A172 (cell line): ENCODE measurements at regions not wholly inside any gene's neighbourhood (a gene's known extent, or its start where the extent isn't known, plus 50 kb on each side); places are given as distances from the start of the nearest gene placed in this dataset.

Experiments used
- DNase-seq: peaks from one replicate; pipeline ENCODE4 v3.0.0-alpha.2; 2015; ENCODE audit warnings: low spot score

DNA sequence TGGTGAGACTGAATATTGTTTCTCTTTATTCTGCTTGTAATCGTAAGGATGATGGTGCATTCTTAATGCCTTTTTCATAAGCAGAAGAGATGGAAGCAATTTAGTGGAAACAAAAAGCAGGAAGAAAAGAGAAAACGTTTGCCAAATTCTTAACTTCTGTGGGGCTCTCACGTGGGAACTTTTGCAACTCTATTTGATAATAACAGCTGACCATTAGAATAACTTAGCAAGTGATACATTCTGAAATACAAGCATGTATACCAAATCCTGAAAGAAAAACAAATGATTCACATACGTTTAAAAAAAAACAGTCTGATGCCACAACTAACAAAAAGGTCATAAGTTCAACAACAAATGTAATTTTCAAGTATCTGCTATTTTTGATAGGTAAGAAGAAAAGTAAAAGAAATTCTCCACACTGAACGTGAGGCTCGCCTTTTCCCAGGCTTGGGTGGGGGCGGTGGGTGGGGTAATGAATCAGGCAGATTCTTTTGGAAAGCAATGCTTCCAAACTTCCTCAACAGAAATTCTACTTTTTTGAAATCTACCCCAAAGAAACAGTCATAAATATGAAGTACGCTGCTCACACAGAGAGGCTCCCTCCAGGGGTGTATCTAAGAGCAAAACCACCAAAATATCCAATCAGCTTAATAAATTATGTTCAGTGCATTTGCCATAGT lies 446.2 kb upstream of the MGMT start:
- DNase-seq: no peak

DNA sequence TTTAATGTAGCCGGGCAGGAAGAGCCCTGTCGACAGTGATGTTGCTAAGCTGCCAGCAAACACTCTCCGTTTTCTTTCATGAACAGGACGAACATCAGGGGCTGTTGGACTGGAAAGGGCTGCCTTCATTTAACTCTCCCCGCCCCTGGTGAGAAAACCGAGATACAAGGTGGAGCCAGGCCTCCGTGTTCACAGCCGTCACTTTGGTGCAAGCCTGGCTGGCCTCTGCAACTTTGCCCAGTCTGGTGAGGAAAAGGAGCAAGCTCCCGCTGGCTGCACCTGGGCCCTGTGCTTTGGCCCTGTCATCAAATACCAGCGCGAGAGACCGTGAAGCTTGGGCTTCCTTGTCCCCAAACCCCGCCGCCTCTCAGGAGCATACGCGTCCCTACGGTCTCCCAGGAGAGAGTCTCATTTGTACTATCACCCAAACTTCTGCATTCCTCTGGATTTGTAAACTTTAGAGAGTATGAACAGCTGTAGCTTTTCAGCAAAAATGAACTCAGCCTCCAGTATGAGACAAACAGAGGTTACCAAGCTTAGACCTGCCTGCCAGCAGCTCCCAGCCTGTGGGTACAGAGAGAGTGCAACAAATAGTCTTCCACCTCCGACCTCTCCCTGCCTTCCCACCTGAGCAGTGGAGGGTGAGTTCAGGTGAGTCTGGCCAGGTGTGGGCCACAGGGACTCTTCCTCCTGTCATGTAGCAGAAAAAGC lies 445.3 kb upstream of the MGMT start:
- no peak for DNase-seq

DNA sequence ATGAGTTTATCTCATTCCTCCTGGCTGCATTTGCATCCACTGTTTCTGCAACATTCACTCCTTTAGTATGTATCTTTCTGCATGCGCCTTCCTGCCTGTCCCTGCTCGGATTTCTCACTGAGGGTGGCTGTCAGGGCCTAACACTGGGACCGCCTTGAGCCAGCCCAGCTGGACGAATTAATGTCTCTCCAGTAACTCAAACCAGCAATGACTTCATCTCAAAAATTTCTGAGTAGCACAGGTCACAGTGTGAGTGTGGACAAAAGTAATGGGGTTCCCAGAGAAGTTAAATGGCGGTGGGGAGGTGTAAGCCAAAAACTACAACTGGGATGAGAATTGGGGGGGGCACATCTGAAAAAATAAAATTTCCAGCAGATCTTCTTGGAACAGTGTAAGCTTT lies 444.0 kb upstream of the MGMT start:
- no peak for DNase-seq

DNA sequence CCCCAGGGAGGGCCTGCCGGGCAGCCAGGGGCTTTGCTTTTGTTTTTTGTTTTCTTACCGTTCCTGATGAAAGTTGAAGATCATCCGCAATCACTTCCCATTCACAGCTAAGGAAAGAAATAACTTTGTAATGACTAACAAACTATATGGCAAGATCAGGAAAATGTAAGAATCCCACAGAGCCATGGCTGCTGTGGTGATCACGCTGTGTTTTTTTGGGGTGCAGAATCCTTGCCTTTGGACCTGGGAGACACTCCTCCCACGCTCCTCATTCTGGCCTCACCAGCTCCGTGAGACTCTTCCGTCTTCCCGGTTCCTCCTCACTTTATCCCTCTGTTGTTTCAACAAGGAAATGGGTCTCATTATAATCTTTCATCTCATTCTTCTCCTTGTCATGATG lies 443.0 kb upstream of the MGMT start:
- no peak for DNase-seq

DNA sequence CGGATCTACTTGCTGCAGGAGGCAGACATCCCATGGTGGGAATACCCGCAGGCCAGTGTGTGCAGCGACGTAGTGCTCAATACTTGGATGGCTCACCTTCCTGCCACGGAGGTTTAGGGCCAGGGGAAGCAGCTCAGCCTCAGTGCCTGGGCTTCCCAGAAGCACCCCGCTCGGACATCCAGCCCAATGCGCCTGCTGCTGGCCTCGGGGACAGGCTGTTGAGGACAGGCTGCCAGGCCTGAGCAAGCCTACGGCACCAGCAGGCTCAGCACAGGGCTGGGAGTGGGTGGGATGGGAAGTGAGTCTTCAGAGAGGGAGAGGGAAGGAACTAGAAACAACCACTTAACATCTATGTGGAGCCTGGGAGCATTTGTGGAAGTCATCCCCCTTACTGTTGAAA lies 441.3 kb upstream of the MGMT start:
- DNase-seq: no peak

DNA sequence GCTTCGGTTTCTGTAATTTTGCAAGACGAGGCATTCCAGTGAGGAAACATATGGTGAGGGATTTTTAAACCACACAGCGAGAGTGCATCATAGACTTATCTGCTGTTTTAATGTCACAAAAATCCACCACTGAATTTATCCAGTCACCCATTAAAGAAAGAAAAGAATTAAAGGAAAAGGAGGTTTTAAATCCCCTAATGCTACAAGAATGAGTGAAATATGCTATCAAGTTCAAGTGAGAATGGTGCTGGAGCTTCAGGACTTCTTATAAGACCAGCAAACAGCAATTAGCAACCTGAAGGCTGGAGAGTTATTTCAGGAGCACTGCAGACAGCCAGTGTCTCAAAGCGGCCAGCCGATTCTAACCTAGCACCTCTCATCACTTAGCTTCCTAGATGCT lies 439.1 kb upstream of the MGMT start:
- DNase-seq: no peak

DNA sequence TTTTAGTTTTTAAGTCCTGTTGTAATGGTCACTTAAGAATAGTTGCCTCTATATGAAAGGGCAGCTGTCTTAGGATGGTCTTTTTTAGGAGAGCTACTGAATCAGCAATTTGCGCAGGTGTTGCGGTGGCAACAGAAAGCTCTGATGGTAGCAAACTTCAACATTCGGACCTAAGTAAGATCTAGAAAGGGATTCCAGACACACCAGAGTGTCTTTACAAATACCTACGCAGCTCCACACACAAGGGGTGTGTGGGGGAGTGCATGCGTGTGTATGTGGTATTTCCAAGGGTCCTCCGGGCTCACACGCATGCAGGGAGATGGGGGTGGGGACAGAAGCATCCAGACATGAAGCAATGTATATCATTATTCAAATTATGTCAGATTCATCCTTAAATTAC lies 438.6 kb upstream of the MGMT start:
- no peak for DNase-seq

DNA sequence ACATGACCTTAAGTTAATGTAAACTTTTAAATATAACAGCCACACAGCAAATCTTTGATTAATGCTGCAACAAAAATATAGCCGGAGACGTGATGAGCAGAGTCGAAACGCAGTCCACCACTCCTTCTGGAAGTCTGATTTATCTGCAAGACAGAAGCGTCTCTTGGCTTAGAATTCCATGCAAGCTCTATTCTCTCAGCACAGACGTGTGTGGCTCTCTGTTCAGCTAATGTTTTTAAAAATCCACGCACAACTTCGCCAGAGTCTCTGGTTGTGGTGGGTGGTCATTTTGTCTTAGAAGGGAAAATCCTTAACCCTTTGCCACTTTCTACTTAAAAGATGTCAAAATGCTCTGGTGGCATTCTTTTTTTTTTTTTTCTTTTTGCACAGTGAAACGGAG lies 438.0 kb upstream of the MGMT start:
- no peak for DNase-seq

DNA sequence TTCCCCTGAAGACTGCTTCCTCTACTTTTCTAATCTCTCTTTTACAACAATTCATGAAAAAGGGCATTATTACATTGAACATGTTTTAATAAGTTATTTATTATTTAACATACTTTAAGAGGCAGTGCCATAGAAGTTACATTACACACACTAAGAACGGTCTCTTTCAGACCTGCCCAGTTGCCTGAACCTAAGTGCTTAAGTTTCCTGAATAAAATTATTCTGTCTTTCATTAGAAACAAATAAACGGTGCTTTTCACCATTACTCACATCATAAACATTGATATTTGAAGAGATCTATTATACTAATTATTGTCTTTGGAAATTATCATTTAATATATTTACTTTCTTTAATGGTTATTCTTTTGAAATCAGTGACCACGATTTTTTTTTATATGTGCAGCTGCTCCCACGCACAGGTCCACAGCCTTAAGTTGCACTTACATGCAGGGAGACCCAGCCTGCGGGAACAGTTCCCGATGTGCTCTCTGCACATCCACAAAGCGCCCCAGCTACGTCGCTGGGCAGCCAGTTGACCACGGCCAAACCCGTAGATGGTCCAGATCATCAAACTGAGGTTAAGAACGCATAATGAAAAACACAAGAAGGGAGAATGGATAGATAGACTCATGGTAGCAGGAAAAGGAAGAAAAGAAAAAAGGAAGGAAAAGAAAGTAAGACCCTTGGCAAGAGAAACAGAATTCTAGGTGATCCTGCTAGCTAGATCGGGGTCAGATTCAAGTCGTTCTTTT lies 437.0 kb upstream of the MGMT start:
- no peak for DNase-seq

DNA sequence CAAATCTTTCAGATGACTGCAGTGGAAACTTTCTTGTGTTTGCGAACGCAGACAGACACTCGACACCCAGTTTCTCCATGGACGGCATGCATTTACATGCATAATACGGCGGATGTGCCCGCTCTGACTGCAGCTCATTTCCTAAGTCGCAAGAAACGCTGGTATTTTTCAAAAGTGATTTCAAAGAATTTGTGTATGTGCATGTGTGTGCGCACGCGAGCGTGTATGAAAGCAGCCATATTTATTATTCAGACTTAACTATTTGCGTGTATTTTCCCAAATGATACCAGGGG lies 436.5 kb upstream of the MGMT start:
- no peak for DNase-seq

DNA sequence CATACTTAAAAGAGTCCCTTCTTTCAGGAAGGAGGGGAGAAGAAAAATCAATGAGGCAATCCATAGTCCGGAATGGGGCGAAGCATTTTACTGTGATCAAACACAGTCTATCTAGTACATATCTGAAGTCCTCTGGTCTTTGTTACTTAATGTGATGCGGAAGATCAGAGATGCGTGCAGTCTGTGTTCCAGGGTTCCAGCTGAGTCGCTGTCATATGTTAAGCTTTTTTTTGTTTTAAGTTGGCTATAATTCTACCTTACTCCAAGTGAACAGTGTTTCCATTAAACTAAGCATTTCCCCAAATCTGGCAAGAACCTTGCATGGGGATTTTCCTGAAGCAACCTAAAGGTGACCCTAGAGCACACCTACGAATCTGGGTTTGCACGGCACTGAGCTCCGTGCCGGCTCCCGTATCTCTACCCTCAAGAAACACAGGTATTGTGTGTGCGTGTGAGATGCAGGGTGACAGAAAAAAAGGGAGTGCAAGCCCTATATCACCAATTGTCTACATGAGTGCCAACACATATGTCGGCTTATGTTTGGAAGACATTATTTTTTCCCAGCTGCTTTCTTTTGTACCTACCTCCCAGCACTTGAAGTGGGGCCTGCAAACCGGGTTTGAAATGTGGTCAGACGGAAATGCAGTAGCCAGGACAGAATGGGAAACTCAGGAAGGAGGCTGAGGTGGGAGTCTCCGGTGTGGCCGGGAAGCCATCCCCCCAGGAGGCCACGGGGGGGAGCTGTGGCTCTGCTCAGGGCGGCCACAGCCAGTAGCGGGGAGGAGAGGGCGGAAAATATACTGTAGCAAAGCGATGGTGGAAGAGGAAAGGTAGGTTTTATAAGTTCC lies 435.8 kb upstream of the MGMT start:
- no peak for DNase-seq

DNA sequence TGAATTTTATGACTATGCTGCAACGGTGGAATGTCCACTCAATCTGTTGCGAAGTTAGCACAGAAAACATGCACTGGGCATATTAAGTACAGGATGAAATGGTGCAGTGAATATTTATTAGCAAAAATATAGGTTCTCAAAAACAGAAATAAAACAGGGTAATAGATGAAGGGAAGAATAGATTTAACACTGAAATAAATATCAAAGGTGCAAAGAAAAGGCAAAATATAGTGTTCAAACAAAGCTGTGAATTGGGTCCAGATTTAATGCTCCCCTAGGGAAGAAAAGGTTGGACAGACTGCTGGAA lies 435.2 kb upstream of the MGMT start:
- DNase-seq: no peak

DNA sequence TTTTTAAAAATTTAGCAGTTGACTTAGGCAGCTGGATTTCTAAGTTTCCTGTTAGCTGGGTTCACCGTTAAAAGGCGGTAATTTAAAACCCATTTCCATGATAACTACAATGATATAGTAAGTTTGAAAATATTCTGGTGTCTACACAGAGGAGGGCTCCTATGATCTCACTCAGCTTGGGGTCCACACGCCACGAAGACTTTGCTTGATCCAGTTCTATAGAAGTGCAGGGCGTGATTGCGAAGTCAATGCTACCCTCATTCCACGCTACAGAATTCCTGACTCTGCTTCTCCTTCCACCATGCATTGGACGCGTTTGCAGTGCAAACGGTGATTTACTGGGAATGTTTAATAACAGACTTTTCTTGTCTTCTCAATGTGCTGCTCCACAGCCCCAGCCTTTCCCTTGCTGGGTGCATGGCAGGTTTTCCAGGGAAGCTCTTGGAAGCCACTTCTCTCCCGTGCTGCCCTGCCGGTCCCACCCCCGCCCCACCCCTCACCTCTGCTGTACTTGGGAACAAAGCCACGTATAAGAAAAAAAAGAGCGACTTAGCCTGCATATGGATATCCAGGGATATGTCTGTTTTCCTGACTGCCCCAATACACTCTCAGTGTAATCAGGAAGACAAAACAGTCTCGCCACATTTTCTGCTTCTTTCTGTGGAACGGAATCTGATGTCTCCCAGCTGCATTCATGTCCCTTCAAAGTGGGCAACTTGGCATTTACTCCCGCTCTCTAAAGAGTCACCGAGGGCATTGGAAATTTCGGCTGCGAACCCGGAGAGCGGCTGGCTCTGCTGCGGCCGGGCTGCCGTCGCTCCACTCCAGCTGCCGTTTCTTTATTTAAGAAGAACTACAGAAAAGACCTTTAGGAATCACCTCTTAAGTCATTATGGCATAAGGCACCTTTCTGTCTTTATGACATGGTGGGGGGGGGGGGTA lies 434.4 kb upstream of the MGMT start:
- no peak for DNase-seq

DNA sequence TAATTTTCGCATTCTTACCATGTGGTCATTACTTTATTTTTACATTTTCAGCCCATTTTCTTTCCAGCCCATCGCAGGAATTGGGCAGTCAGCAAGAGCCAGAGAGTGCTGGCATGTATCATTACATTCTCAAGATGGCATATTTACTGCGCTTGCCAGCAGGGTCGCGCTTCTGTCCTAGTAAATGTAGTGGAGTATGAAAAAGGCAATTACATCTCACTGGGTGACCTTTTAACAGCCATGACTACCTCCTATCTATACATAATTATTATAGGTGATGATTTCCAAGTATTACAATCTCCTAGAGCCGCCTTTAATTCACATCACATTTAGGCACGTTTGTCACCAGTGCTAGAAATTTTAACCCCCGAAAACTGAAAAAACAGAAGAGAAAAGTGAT lies 433.7 kb upstream of the MGMT start:
- no peak for DNase-seq

DNA sequence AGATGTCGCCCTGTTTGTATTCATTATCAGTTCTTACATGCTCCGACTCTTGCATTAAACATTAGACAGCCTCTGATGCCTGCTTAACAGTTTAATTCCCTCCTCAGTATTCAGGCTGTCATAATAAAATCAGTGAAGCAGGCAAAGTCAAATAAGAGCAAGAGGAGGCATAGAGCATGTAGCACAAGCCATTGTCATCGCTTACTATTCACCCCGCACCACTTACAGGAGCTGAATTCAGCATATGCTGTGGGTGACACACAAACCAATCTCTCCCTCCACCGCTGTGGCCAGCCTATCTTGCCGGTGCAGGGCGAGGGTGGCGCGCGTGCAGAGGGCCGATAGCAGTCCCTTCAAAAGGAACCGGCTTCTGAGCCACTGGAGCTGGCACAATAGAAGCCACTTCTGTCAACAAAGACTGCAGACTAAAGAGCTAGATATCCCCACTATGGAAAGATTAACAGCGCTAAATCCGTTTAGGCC lies 433.2 kb upstream of the MGMT start:
- DNase-seq: no peak

DNA sequence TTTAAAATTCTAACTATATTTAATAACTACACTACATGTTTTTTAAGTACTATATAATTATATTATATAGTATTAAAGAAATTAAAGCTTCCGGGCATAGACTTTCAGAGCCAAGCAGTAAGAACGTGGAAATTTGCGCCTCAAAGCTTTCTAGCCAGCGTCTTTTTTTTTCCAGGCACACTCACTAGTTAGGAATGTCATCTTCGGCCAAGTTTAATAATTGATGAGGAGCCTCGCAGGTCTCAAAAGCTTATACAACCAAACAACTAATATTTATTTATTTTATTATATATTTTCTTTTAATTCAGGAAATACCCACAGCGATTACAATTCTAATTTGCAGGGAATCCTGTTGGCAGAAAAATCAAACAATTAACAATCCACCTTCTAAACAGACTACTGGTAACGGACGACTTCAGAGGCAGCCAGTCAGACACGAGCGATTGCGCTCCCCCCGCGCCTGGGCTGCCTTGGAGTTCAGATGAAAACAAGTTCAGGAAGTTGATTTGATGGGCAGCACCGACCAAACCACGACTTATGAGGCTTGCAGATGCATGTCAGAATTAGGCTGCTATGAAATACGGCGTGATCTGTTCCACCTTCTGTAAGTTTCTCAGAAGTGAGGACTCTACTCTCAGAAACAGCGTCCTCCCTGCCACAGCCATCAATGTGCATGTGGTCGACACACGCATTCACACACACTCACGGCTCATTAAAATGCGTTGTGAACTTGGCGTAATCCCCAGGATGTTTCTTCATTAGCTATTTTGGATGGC lies 431.8 kb upstream of the MGMT start:
- DNase-seq: no peak

DNA sequence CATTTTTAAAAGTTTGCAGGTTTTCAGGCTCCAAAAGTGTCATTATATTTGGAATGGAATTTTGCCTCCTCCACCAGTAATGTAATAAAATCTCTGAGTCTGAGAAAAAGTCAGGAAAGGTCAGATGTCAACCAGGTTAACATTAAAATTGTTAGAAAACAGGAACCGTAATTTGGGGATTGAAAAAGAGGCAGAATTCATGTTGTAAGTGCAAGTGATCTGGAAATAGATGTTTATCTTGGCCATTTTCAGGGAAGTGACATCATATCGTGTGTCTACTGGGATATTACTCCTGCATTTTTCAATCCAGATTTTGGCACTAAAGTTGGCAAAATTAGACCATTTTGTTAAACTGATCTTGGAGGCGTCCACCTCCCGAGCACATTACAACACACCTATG lies 428.5 kb upstream of the MGMT start:
- no peak for DNase-seq

DNA sequence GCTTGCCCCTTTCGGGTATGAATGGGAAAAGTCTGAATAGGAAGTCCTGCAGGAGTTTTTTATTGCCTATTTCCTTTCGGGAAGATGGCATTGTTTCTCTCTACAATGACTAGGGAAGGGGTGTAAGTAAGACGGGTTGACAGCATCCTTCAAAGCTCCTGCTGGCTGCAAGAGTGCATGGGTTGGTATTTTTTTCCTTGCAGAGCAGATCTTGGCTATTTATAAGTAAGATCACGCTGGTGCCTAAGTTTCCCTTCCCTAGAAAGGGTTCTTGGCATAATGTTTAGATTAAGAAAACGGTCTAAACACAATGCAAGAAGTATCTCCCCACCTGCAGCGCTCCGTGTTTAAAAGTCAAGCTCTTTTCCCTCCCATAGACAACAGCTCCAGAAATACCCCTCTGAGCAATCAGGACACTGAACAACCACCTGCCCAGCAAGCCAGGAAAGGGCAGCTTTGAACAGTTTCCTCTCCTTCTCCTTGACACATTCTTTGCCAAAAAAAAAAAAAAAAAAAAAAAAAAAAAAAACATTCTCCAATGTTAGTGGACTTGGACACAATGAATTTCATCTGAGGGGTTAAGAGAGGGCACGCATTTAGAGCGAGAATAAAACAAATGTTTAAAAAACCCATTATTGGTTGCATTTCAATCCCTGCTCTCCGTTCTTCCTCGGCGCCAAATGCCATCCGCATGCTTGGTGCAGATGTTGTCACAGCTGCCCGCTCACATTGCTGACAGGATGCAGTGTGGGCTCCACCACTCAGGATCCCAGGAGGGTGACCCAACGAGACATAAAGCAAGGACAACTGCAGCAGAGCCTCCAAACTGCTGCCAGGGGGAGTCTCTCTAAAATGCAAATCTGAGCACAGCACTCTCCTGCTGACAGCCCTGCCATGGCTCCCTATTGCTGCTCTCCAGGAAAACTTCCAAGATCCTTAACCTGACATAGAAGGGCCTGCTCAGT lies 427.4 kb upstream of the MGMT start:
- DNase-seq: no peak

DNA sequence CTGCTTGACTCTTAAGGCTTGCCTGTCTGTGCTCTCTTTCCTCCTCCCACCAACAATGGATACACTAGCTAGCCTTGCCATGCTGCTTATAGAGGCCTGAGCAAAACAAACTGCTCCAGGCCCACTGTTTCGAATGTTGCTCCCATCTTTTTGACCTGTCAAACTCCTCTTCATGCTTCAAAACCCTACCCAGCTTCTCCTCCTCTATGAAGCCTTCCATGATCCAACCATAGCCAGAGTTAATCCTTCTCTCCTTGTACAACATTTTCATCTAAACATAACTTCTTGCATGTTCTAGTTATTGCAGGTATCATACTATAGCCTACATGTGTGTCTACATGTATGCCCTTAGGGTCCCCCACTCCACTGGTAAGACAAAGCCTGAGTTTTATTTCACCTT lies 426.7 kb upstream of the MGMT start:
- no peak for DNase-seq
